ENCODE measurements at regions not wholly inside any gene's neighbourhood (a gene's known extent, or its start where the extent isn't known, plus 50 kb on each side); places are given as distances from the start of the nearest gene placed in this dataset.
A peak's percentile ranks its signal among the peaks of the same experiment; 100 is the strongest.

- Histone ChIP-seq H3K9ac (ENCODE audit: low read length) (no peak overlapping the region), H3K9me3 (ENCODE audit: control insufficient read depth, low read length) (peaks cover 8% of the 10 kb centered on the region), H3K36me3 (ENCODE audit: control insufficient read depth, insufficient read depth, low read length, severe bottlenecking) (no peaks in the 10 kb centered on the region), H3K27me3 (replicated peaks; ENCODE audit: control insufficient read depth, insufficient read depth, low read length) (no peaks in the 10 kb centered on the region), H3K4me1 (ENCODE audit: control insufficient read depth, insufficient read depth, low read length) (peaks cover 27% of the 10 kb centered on the region), H3K4me3 (ENCODE audit: low read length) (no peak overlapping the region)
- no peak for DNase-seq (ENCODE audit: low read depth)
Observed at GRCh38 chr2:67645280-67646138, 248.4 kb downstream of the ETAA1 start.

GRCh38 chr2:67646714-67647333 is 249.7 kb downstream of the ETAA1 start:
- H3K27me3 ChIP-seq (replicated peaks; ENCODE audit: control insufficient read depth, insufficient read depth, low read length), result no peaks in the 10 kb centered on the region
- H3K9me3 ChIP-seq (ENCODE audit: control insufficient read depth, low read length), result peaks cover 8% of the 10 kb centered on the region
- no peak overlapping the region for H3K4me3 ChIP-seq (ENCODE audit: low read length)
- DNase-seq (ENCODE audit: low read depth), result no peak
- H3K9ac ChIP-seq (ENCODE audit: low read length), result no peak overlapping the region
- peaks cover 38% of the 10 kb centered on the region for H3K4me1 ChIP-seq (ENCODE audit: control insufficient read depth, insufficient read depth, low read length)
- H3K36me3 ChIP-seq (ENCODE audit: control insufficient read depth, insufficient read depth, low read length, severe bottlenecking), result no peaks in the 10 kb centered on the region

- H3K4me3 ChIP-seq (ENCODE audit: low read length), result peak overlapping the region; percentile 8
- peak overlapping the region; percentile 55 for H3K9ac ChIP-seq (ENCODE audit: low read length)
- DNase-seq (ENCODE audit: low read depth), result peak; percentile 76
- peaks cover 8% of the 10 kb centered on the region for H3K9me3 ChIP-seq (ENCODE audit: control insufficient read depth, low read length)
- H3K4me1 ChIP-seq (ENCODE audit: control insufficient read depth, insufficient read depth, low read length), result peaks cover 38% of the 10 kb centered on the region
- H3K36me3 ChIP-seq (ENCODE audit: control insufficient read depth, insufficient read depth, low read length, severe bottlenecking), result no peaks in the 10 kb centered on the region
- H3K27me3 ChIP-seq (replicated peaks; ENCODE audit: control insufficient read depth, insufficient read depth, low read length), result no peaks in the 10 kb centered on the region
Observed at GRCh38 chr2:67649331-67650261, 252.5 kb downstream of the ETAA1 start.

- DNase-seq (ENCODE audit: low read depth), result peak; percentile 97
- H3K9ac ChIP-seq (ENCODE audit: low read length), result peak overlapping the region; percentile 55
- H3K4me3 ChIP-seq (ENCODE audit: low read length), result no peak overlapping the region
- no peaks in the 10 kb centered on the region for H3K27me3 ChIP-seq (replicated peaks; ENCODE audit: control insufficient read depth, insufficient read depth, low read length)
- H3K4me1 ChIP-seq (ENCODE audit: control insufficient read depth, insufficient read depth, low read length), result peaks cover 38% of the 10 kb centered on the region
- no peaks in the 10 kb centered on the region for H3K36me3 ChIP-seq (ENCODE audit: control insufficient read depth, insufficient read depth, low read length, severe bottlenecking)
- H3K9me3 ChIP-seq (ENCODE audit: control insufficient read depth, low read length), result peaks cover 8% of the 10 kb centered on the region
Observed at GRCh38 chr2:67650291-67651133, 253.4 kb downstream of the ETAA1 start.

DNA sequence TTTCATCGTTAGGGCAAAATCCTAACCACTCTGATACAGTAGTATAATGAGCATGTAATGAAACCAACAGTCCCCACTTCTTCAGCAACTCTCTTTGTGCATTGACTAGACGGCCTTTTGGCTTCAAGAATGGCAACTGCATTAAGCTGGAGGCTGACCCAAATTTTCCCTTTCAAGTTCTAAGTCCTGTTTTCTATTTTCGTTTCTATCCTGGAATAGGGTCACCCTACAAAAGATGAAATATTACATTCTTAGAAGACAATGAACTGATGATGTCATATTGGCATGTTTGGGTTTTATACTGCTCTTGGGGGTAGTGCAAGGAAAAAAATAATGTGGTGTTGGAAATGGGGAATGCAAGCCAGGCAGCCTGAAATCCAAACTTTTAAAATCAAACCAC is 254.4 kb downstream of the ETAA1 start:
- Histone ChIP-seq H3K4me3 (ENCODE audit: low read length) (peak overlapping the region; percentile 40), H3K4me1 (ENCODE audit: control insufficient read depth, insufficient read depth, low read length) (peaks cover 38% of the 10 kb centered on the region), H3K9ac (ENCODE audit: low read length) (peak overlapping the region; percentile 53), H3K27me3 (replicated peaks; ENCODE audit: control insufficient read depth, insufficient read depth, low read length) (no peaks in the 10 kb centered on the region), H3K9me3 (ENCODE audit: control insufficient read depth, low read length) (peaks cover 9% of the 10 kb centered on the region), H3K36me3 (ENCODE audit: control insufficient read depth, insufficient read depth, low read length, severe bottlenecking) (no peaks in the 10 kb centered on the region)
- DNase-seq (ENCODE audit: low read depth), result no peak

DNA sequence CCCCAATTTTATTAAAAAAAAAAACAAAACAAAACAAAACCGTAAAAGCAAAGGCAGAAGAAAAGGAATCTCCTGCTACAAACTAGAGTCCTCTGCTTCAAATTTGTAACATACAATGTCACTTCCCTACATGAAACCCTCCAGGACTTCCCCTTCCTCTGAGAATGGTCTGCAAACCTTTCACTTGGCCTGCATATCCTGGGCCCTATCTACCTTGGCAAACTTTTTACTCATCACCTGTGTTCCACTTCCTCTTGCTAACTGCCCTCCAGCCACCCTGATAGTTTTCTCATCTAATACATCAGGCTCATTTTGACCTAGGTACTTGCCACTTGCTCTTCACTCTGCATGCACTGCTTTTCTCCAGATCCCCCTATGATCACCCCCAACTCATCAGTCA is 255.5 kb downstream of the ETAA1 start:
- H3K9ac ChIP-seq (ENCODE audit: low read length), result no peak overlapping the region
- H3K4me1 ChIP-seq (ENCODE audit: control insufficient read depth, insufficient read depth, low read length), result peaks cover 38% of the 10 kb centered on the region
- no peaks in the 10 kb centered on the region for H3K36me3 ChIP-seq (ENCODE audit: control insufficient read depth, insufficient read depth, low read length, severe bottlenecking)
- H3K4me3 ChIP-seq (ENCODE audit: low read length), result no peak overlapping the region
- no peak for DNase-seq (ENCODE audit: low read depth)
- H3K27me3 ChIP-seq (replicated peaks; ENCODE audit: control insufficient read depth, insufficient read depth, low read length), result no peaks in the 10 kb centered on the region
- H3K9me3 ChIP-seq (ENCODE audit: control insufficient read depth, low read length), result peaks cover 3% of the 10 kb centered on the region

- Histone ChIP-seq H3K9me3 (ENCODE audit: control insufficient read depth, low read length) (peaks cover 28% of the 10 kb centered on the region), H3K36me3 (ENCODE audit: control insufficient read depth, insufficient read depth, low read length, severe bottlenecking) (no peaks in the 10 kb centered on the region), H3K4me1 (ENCODE audit: control insufficient read depth, insufficient read depth, low read length) (no peaks in the 10 kb centered on the region), H3K9ac (ENCODE audit: low read length) (no peak overlapping the region), H3K27me3 (replicated peaks; ENCODE audit: control insufficient read depth, insufficient read depth, low read length) (no peaks in the 10 kb centered on the region), H3K4me3 (ENCODE audit: low read length) (no peak overlapping the region)
- no peak for DNase-seq (ENCODE audit: low read depth)
Observed at GRCh38 chr2:67656875-67657274, 259.7 kb downstream of the ETAA1 start.

DNA sequence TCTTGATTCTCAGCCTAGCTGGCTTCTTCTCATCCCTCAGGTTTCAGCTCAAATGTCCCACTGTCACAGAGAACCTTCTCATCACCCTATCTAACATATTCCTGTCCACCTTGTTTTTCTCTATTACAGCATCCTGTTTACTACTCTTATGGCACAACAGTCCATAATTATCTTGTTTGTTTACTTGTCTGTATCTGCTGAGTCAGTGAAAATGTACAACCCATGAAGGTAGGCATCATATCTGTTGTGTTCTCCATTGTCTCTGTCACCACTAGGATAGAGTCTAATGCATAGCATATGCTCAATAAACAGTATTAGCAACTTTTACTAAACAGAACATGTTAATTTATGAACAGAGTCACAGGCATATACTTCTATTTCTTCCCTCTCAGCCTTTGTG is 261.7 kb downstream of the ETAA1 start:
- no peaks in the 10 kb centered on the region for H3K36me3 ChIP-seq (ENCODE audit: control insufficient read depth, insufficient read depth, low read length, severe bottlenecking)
- no peak for DNase-seq (ENCODE audit: low read depth)
- no peak overlapping the region for H3K9ac ChIP-seq (ENCODE audit: low read length)
- peaks cover 4% of the 10 kb centered on the region for H3K4me1 ChIP-seq (ENCODE audit: control insufficient read depth, insufficient read depth, low read length)
- H3K4me3 ChIP-seq (ENCODE audit: low read length), result no peak overlapping the region
- H3K27me3 ChIP-seq (replicated peaks; ENCODE audit: control insufficient read depth, insufficient read depth, low read length), result no peaks in the 10 kb centered on the region
- peaks cover 32% of the 10 kb centered on the region for H3K9me3 ChIP-seq (ENCODE audit: control insufficient read depth, low read length)

GRCh38 chr2:67660015-67660602 is 263.0 kb downstream of the ETAA1 start:
- no peaks in the 10 kb centered on the region for H3K36me3 ChIP-seq (ENCODE audit: control insufficient read depth, insufficient read depth, low read length, severe bottlenecking)

GRCh38 chr2:67660871-67661270 is 263.7 kb downstream of the ETAA1 start:
- H3K27me3 ChIP-seq (replicated peaks; ENCODE audit: control insufficient read depth, insufficient read depth, low read length), result no peaks in the 10 kb centered on the region
- no peaks in the 10 kb centered on the region for H3K36me3 ChIP-seq (ENCODE audit: control insufficient read depth, insufficient read depth, low read length, severe bottlenecking)
- H3K9ac ChIP-seq (ENCODE audit: low read length), result no peak overlapping the region
- peaks cover 32% of the 10 kb centered on the region for H3K9me3 ChIP-seq (ENCODE audit: control insufficient read depth, low read length)
- no peak for DNase-seq (ENCODE audit: low read depth)
- H3K4me3 ChIP-seq (ENCODE audit: low read length), result no peak overlapping the region
- peaks cover 7% of the 10 kb centered on the region for H3K4me1 ChIP-seq (ENCODE audit: control insufficient read depth, insufficient read depth, low read length)

More at GRCh38 chr2:67660015-67660602, 263.0 kb downstream of the ETAA1 start:
- H3K4me1 ChIP-seq (ENCODE audit: control insufficient read depth, insufficient read depth, low read length), result peaks cover 7% of the 10 kb centered on the region
- no peaks in the 10 kb centered on the region for H3K27me3 ChIP-seq (replicated peaks; ENCODE audit: control insufficient read depth, insufficient read depth, low read length)
- no peak overlapping the region for H3K4me3 ChIP-seq (ENCODE audit: low read length)
- H3K9me3 ChIP-seq (ENCODE audit: control insufficient read depth, low read length), result peaks cover 32% of the 10 kb centered on the region
- H3K9ac ChIP-seq (ENCODE audit: low read length), result no peak overlapping the region
- DNase-seq (ENCODE audit: low read depth), result no peak

All from adipocyte (in vitro differentiated cells).